HG03442 (cell line): ENCODE measurements at regions not wholly inside any gene's neighbourhood (a gene's known extent, or its start where the extent isn't known, plus 50 kb on each side); places are given as distances from the start of the nearest gene placed in this dataset.
A peak's percentile ranks its signal among the peaks of the same experiment; 100 is the strongest.

Experiments used
- ATAC-seq: cut with Tn5 transposase; IDR thresholded peaks from one replicate; pipeline ENCODE4 v1.9.1; 2021; ENCODE audit warnings: mild to moderate bottlenecking, moderate library complexity; ENCODE audit not compliant: unreplicated experiment

- no peak for ATAC-seq
Observed at GRCh38 chr2:180385601-180386201, 378.6 kb upstream of the CWC22 start.

DNA sequence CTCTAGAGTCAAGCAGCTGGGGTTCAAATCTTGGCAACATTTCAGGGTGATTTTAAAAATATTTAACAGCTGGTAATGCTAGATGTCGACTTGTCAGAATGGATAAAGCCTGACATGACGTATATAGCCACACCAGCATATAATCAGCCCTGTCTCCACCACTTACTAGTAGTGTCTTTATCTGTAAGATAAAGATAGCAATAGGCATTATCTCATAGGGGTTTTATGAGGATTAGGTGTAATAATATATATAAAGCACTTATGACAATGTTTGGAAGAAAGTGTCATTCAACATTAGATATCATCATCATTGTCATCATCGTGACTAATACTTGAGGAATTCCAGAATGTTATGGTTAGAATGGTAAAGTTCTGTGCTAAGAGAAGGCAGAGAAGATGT lies 369.0 kb upstream of the CWC22 start:
- no peak for ATAC-seq

GRCh38 chr2:180374502-180375281 lies 367.6 kb upstream of the CWC22 start:
- no peak for ATAC-seq

DNA sequence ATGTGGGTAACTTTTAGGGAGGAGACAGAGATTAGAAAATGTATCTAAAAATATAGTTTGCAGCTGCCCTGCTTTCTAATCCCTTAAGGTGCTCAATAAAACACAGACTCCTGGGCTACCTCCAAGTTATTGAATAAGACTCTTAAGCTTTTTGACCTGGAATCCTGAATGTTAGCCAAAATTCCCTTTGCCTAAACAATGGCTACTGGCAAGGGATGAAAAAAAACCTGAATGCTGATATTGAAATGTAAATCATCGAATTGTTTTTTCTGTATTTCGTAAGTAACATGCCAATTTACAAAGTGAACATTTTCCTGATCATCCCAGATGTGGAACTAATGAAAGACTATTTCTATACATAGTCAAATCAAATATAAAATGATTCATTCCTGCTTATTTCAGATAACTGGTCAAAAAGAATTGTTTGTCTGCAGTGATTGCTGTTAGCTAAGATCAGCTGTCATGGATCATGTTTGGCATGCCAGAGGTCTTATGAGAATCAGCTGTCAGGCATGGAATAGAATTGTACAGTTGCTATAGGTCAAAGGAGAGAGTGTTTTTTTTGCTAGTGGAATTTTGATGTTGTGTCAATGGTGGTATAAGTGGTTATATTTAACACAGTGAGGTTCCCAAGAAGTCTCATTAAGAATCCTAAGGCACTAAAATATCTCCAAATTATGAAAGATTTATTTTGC lies 363.6 kb upstream of the CWC22 start:
- ATAC-seq: no peak

GRCh38 chr2:180368881-180369280 lies 361.8 kb upstream of the CWC22 start:
- no peak for ATAC-seq

DNA sequence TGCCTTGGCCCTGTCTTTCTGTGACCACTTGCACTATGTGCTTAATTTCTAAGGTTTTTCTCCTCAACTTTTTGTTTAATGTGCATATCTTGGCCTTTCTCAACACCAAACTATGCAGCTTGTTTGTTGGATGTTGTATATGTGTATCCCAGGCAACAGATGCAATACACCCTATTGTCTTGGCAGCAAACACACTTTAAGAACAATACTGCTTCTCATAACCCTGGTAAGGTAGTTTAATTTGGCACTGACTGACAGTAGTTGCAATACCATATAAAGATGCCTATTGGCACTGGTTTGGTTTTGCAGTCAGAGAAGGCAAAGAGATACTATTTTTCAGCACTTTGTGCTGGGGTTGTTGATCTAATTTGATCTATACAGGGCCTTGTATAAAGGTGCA lies 360.7 kb upstream of the CWC22 start:
- ATAC-seq: no peak

- ATAC-seq: no peak
Observed at GRCh38 chr2:180366481-180366880, 359.4 kb upstream of the CWC22 start.

DNA sequence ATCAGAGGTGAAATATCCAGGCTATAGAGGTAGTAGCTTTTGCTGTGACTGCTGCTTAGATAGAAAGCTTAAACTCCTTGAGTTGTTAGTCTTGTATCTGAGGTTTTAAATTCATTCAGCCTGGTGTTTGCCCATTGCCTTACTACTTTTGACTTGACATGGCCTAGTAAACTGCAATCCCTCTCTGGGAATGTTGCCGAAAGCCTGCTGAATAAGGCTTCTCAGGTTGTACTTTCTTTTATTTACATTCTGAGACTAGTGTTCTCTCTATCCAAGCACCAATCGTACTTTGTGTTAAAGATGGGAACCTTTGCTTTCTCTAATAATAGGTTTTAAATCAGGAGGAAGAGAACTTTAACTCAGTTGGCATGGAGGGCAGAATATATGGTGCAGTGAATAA lies 357.6 kb upstream of the CWC22 start:
- ATAC-seq: no peak

- ATAC-seq: peak; percentile 41
Observed at GRCh38 chr2:180360283-180360618, 353.2 kb upstream of the CWC22 start.

DNA sequence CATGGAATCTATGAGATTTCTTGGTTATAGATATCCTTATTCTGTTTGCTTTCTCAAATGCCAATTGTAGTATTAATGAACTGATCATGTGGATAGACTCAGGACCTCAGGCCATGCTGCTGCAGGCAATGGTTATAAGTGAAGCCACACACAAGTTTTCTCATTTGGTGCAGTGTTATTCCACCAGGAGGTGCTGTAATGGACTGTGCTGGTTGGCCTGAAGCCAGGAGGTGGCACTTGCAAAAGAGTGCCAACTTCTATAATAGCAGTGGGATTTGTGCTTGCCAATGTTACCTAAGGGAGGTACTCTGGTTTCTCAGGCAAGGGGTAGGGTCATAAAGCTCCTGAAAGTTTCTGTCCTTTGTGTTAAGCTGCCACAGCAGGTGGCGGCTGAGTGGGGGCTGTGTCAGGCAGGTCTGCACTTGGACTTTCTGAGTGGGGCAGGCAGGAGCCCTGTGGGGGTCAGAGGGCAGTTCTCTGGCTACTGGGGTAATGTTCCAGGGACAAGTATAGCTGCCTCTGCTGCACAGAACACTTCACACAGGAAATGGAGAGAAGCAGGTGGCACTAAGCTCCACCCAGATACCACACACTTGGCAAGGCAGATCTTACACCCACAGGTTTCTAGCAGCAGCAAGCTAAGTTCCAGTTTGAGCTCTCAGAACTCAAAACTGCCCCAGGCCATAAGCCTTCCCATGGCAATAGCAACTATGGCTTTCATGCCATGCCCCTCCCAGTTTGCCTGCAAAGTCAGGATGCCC lies 352.6 kb upstream of the CWC22 start:
- peak; percentile 97 for ATAC-seq

- ATAC-seq: no peak
Observed at GRCh38 chr2:180358458-180358857, 351.4 kb upstream of the CWC22 start.

GRCh38 chr2:180356676-180357075 lies 349.6 kb upstream of the CWC22 start:
- ATAC-seq: no peak

- ATAC-seq: no peak
Observed at GRCh38 chr2:180352620-180353019, 345.5 kb upstream of the CWC22 start.

DNA sequence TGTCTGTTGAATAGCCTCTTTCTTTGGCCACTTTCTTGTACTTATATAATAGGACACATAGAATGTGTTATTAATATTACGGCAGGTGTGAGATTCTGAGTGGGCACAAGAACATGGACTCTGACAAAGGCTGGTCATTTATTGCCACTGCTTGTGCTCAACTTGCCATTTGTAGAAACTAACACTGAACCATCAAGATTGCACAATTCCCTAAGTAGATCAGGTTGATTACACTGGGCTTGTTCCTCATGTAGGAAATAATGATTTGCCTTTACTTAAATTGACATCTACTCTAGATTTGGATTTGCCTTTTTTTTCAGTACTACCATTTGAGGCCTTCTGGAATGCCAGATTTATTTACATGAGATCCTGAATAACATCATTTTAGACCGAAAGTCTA lies 342.7 kb upstream of the CWC22 start:
- ATAC-seq: no peak

DNA sequence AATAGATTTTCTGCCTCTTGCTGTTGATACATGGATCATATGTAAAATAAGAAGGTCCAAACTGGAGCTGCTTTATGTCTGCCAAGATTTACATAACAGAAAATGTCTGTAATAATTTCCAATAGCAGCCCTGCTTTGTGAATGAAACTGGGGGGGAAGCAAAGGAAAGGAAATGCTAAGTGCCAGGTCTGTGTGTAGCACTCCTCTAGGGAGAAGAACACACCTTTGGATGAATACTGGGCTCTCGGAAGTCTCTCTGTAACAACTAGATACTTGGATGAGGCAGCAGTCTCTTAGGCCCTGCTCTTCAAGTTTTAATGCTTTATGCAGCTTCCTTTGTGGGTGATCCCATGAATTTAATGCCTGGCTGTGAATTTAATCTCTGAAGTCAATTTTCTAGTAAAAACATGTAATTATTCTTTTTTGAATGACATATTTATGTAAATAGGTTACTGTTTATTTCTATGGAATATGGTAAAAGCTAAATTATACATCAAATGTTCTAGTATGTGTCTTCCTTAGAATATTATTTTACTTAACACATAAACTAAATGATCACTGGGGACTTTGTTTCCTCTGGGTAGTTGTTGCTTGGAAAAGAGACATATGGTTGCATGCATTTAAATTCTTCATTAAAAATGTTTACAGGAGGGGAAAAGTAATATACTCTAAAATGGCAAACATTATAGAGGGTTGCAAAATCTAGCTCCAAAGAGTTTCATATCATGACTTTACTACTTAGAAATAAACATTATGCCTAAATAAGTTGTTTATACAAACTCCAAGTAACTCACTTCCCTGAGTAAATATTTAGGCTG lies 336.6 kb upstream of the CWC22 start:
- ATAC-seq: no peak

GRCh38 chr2:180337136-180337535 lies 330.0 kb upstream of the CWC22 start:
- no peak for ATAC-seq

GRCh38 chr2:180336550-180336949 lies 329.5 kb upstream of the CWC22 start:
- ATAC-seq: no peak

GRCh38 chr2:180334514-180334913 lies 327.4 kb upstream of the CWC22 start:
- ATAC-seq: peak; percentile 100

- ATAC-seq: no peak
Observed at GRCh38 chr2:180328795-180329422, 321.8 kb upstream of the CWC22 start.

GRCh38 chr2:180327185-180327584 lies 320.1 kb upstream of the CWC22 start:
- no peak for ATAC-seq
